GM12878 (cell line): ENCODE measurements at regions not wholly inside any gene's neighbourhood (a gene's known extent, or its start where the extent isn't known, plus 50 kb on each side); places are given as distances from the start of the nearest gene placed in this dataset.

ENCODE experiments used
- ATAC-seq: fragments of 200-7000 bp; cut with Tn5 transposase; 3 replicates; pipeline ENCODE4 v1.9.1; 2020; ENCODE audit warnings: mild to moderate bottlenecking, moderate library complexity
- BruUV-seq: library from RNA; stranded (reverse); fragments of 400-500 nt; replicated peaks from 2 replicates; lab custom pipeline; 2021; lab: Mats Ljungman, UMichigan
- CTCF ChIA-PET: fragments of 300-600 bp; sonication (Branson Sonifier 250); formaldehyde crosslinking; extraction: SDS; loops from one replicate; lab custom pipeline; 2021; ENCODE audit warnings: inconsistent platforms; lab: Yijun Ruan, JAX
- POLR2A ChIA-PET: fragments of 350-600 bp; formaldehyde crosslinking; extraction: SDS; loops from one replicate; lab custom pipeline; 2021; ENCODE audit warnings: inconsistent platforms; lab: Charles Lee
- RAD21 ChIA-PET: fragments of 300-600 bp; sonication (Branson Sonifier 250); formaldehyde crosslinking; loops from one replicate; lab custom pipeline; 2023; ENCODE audit warnings: antibody characterized with exemption; ENCODE audit not compliant: unreplicated experiment; lab: Charles Lee
- SMC1A ChIA-PET: fragments of 300-600 bp; sonication (Branson Sonifier 250); formaldehyde crosslinking; loops from one replicate; lab custom pipeline; 2023; ENCODE audit not compliant: unreplicated experiment, uncharacterized antibody; lab: Charles Lee
- DNase-seq: peaks from one replicate; pipeline ENCODE4 v3.0.0-alpha.2; 2011; ENCODE audit warnings: low read depth, low spot score
- FAIRE-seq: peaks from 3 replicates; lab custom pipeline; 2011; peaks lifted over from hg19 to GRCh38; lab: Jason Lieb, UNC
- H2AFZ ChIP-seq: 2 replicates; pipeline ENCODE4 v1.6.0; 2011; ENCODE audit warnings: low read depth, low read length, control low read depth; ENCODE audit not compliant: control insufficient read depth
- H3K27ac ChIP-seq: 2 replicates; pipeline ENCODE4 v1.5.1; 2011; ENCODE audit warnings: control low read depth; ENCODE audit not compliant: control insufficient read depth, insufficient read depth
- H3K27me3 ChIP-seq, 2 experiments: replicated peaks in 1 of 2; 2 replicates each; pipeline versions ENCODE4 v1.6.0 to v1.6.1; 2011; ENCODE audit warnings: low read length in 1 of 2; ENCODE audit not compliant: control insufficient read depth in 2 of 2, insufficient read depth in 2 of 2
- H3K36me3 ChIP-seq, 2 experiments: 2 replicates each; pipeline ENCODE4 v1.5.1; 2011; ENCODE audit warnings: low read length in 1 of 2; ENCODE audit not compliant: control insufficient read depth in 2 of 2, insufficient read depth in 2 of 2
- H3K4me1 ChIP-seq: 2 replicates; pipeline ENCODE4 v1.6.1; 2011; ENCODE audit warnings: mild to moderate bottlenecking, low read length, moderate library complexity, mixed read lengths; ENCODE audit not compliant: control insufficient read depth, insufficient read depth
- H3K4me2 ChIP-seq: 2 replicates; pipeline ENCODE4 v1.6.0; 2011; ENCODE audit warnings: control low read depth; ENCODE audit not compliant: control insufficient read depth, insufficient read depth
- H3K4me3 ChIP-seq: fragments of 200-600 bp; sonication (generic); 2 replicates; pipeline ENCODE4 v1.5.1; 2016
- H3K79me2 ChIP-seq: 2 replicates; pipeline ENCODE4 v1.6.0; 2011; ENCODE audit warnings: low read length; ENCODE audit not compliant: control insufficient read depth, insufficient read depth
- H3K9ac ChIP-seq: 2 replicates; pipeline ENCODE4 v1.8.0; 2011; ENCODE audit warnings: low read length, control low read depth, mixed read lengths; ENCODE audit not compliant: control insufficient read depth, insufficient read depth
- H3K9me3 ChIP-seq: replicated peaks from 3 replicates; pipeline ENCODE4 v1.5.1; 2011; ENCODE audit warnings: mild to moderate bottlenecking, low read length; ENCODE audit not compliant: control insufficient read depth, insufficient read depth
- H4K20me1 ChIP-seq: 2 replicates; pipeline ENCODE4 v1.6.0; 2011; ENCODE audit not compliant: control insufficient read depth, insufficient read depth
- IKZF1 ChIP-seq: fragments of 450-650 bp; conservative IDR thresholded peaks from 2 replicates; pipeline ENCODE4 v1.6.1; 2017; ENCODE audit warnings: antibody characterized with exemption, mild to moderate bottlenecking
- MEF2B ChIP-seq: fragments of 450-650 bp; IDR thresholded peaks from 2 replicates; pipeline ENCODE4 v1.6.1; 2018; ENCODE audit warnings: mild to moderate bottlenecking, moderate library complexity; ENCODE audit not compliant: partially characterized antibody, poor library complexity, severe bottlenecking
- MTA3 ChIP-seq: IDR thresholded peaks from 2 replicates; pipeline ENCODE4 v1.6.1; 2012; ENCODE audit warnings: low read length, inconsistent platforms, borderline replicate concordance
- MXI1 ChIP-seq: fragments of 150-350 bp; IDR thresholded peaks from 2 replicates; pipeline ENCODE4 v1.6.1; 2011; ENCODE audit warnings: low read depth, mild to moderate bottlenecking, inconsistent platforms, low read length, improper control_type of control experiment
- MYB ChIP-seq: fragments of 150-350 bp; IDR thresholded peaks from 2 replicates; pipeline ENCODE4 v1.6.1; 2014; ENCODE audit warnings: mild to moderate bottlenecking, low read depth, low read length, borderline replicate concordance
- PKNOX1 ChIP-seq: fragments of 450-650 bp; IDR thresholded peaks from 2 replicates; pipeline ENCODE4 v1.6.1; 2016; ENCODE audit warnings: mild to moderate bottlenecking
- RAD21 ChIP-seq: IDR thresholded peaks from 2 replicates; pipeline ENCODE4 v1.6.1; 2011; ENCODE audit warnings: mild to moderate bottlenecking, low read depth, low read length, moderate library complexity; ENCODE audit not compliant: insufficient read depth
- SMAD1 ChIP-seq: fragments of 450-650 bp; IDR thresholded peaks from 2 replicates; pipeline ENCODE4 v1.6.1; 2018; ENCODE audit warnings: mild to moderate bottlenecking, low read depth; ENCODE audit not compliant: partially characterized antibody
- YY1 ChIP-seq: IDR thresholded peaks from 2 replicates; pipeline ENCODE4 v1.6.1; 2011; ENCODE audit warnings: low read depth, mild to moderate bottlenecking, low read length
- ZNF24 ChIP-seq: fragments of 450-650 bp; IDR thresholded peaks from 2 replicates; pipeline ENCODE4 v1.6.1; 2017; ENCODE audit warnings: antibody characterized with exemption, mild to moderate bottlenecking
- WGBS: methylation state at CpG from one replicate; pipeline ENCODE4 v1.1.6; 2016; ENCODE audit warnings: low lambda C conversion rate; ENCODE audit not compliant: insufficient replicate concordance, insufficient coverage; ENCODE audit errors: missing lambda C conversion rate; 5-methylcytosine and 5-hydroxymethylcytosine counted together
- in situ Hi-C: fragments of 300-500 bp; cut with MboI; formaldehyde crosslinking; loops from 9 replicates; pipeline ENCODE4 v1.14.3; 2018; ENCODE audit warnings: mixed read lengths
- intact Hi-C: fragments of 100-400 bp; cut with micrococcal nuclease; formaldehyde crosslinking; loops from one replicate; pipeline ENCODE4 v1.14.2; 2022; ENCODE audit not compliant: unreplicated experiment

- no peak for TF ChIP-seq RAD21
- TF ChIP-seq, all 136 proteins: peak for 0
These were observed 743.4 kb downstream of the RPS29 start (continued) for GRCh38 chr14:48842785-48843184.

DNA sequence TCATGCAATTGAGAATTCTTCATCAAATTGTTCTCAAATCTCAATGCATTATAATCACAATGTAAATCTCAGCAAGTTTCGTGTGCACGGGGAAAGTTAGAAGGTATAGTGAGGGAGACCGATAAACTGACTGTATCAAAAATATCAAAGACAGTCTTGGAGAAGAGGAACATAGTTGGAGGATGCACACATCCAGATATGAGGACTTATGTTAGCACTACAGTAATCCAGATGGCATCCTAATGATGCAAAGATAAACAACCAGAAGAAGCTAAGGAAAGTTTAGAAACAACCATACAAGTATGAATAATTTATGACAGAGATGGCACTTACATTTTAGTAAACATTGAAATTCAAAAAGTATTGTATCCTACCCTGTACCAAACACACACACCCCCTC is 760.1 kb downstream of the RPS29 start:
- intact Hi-C loops = no loop called here
- 89% methylated on average over 3 of the region's 3 CpGs for WGBS
- FAIRE-seq = no peak

More for the DNA sequence above, 760.1 kb downstream of the RPS29 start:
- Histone ChIP-seq H3K4me3 (no peak overlapping the region), H3K9me3 (no peaks in the 10 kb centered on the region), H3K9ac (no peak overlapping the region), H3K4me1 (no peaks in the 10 kb centered on the region), H3K79me2 (no peaks in the 10 kb centered on the region), H4K20me1 (no peaks in the 10 kb centered on the region), H3K36me3 (no peaks in the 10 kb centered on the region), H3K4me2 (no peak overlapping the region), H3K27ac (no peak overlapping the region), H3K27me3 (no peaks in the 10 kb centered on the region), H2AFZ (no peak overlapping the region)
- no peak for DNase-seq
- TF ChIP-seq IKZF1 (no peak), SMAD1 (no peak), PKNOX1 (no peak), MYB (no peak), MXI1 (no peak), ZNF24 (no peak), YY1 (no peak), MTA3 (no peak), MEF2B (no peak)
- SMC1A ChIA-PET = interaction anchor here (0.8 kb wide), 1 partner anchor 1343 kb away, joined by 3 read pairs; no protein-coding TSS in a partner anchor
- no peak for ATAC-seq
- CTCF ChIA-PET = no interaction called here
- RAD21 ChIA-PET = no interaction called here
- POLR2A ChIA-PET = no interaction called here
- BruUV-seq = no TSS peak
- in situ Hi-C loops = no loop called here
